Nephron progenitor cell (in vitro differentiated cells): ENCODE measurements at regions not wholly inside any gene's neighbourhood (a gene's known extent, or its start where the extent isn't known, plus 50 kb on each side); places are given as distances from the start of the nearest gene placed in this dataset.

ENCODE experiments used
- DNase-seq: peaks from one replicate; pipeline ENCODE4 v3.0.0; 2021
- H3K27ac Mint-ChIP-seq: 2 replicates; pipeline ENCODE4 v1.8.0; 2021; ENCODE audit warnings: mild to moderate bottlenecking, moderate library complexity, mixed read lengths
- H3K27me3 Mint-ChIP-seq: 2 replicates; pipeline ENCODE4 v1.8.0; 2021; ENCODE audit warnings: mild to moderate bottlenecking, low read depth, mixed read lengths; ENCODE audit not compliant: poor library complexity
- H3K36me3 Mint-ChIP-seq: 2 replicates; pipeline ENCODE4 v1.8.0; 2021; ENCODE audit warnings: low read depth, mixed read lengths
- H3K4me1 Mint-ChIP-seq: 2 replicates; pipeline ENCODE4 v1.8.0; 2021; ENCODE audit warnings: mixed read lengths
- H3K4me3 Mint-ChIP-seq: 2 replicates; pipeline ENCODE4 v1.8.0; 2021; ENCODE audit warnings: mild to moderate bottlenecking, moderate library complexity, mixed read lengths
- H3K9me3 Mint-ChIP-seq: 2 replicates; pipeline ENCODE4 v1.8.0; 2021; ENCODE audit warnings: mild to moderate bottlenecking, moderate library complexity, mixed read lengths
- CTCF ChIP-seq: fragments of 200-600 bp; sonication (generic); IDR thresholded peaks from 2 replicates; pipeline ENCODE4 v1.5.0; 2021; ENCODE audit warnings: antibody characterized with exemption

GRCh38 chr13:74662905-74663304 lies 528.7 kb upstream of the KLF12 start:
- H3K27me3 Mint-ChIP-seq = no peaks in the 10 kb centered on the region
- no peak overlapping the region for H3K27ac Mint-ChIP-seq
- DNase-seq = no peak
- H3K4me3 Mint-ChIP-seq = no peak overlapping the region
- H3K36me3 Mint-ChIP-seq = no peaks in the 10 kb centered on the region
- H3K9me3 Mint-ChIP-seq = peaks cover 5% of the 10 kb centered on the region
- no peak for TF ChIP-seq CTCF
- no peaks in the 10 kb centered on the region for H3K4me1 Mint-ChIP-seq

GRCh38 chr13:74661851-74662250 lies 527.6 kb upstream of the KLF12 start:
- no peaks in the 10 kb centered on the region for H3K27me3 Mint-ChIP-seq
- H3K9me3 Mint-ChIP-seq = peaks cover 9% of the 10 kb centered on the region
- no peaks in the 10 kb centered on the region for H3K4me1 Mint-ChIP-seq
- no peaks in the 10 kb centered on the region for H3K36me3 Mint-ChIP-seq
- H3K4me3 Mint-ChIP-seq = no peak overlapping the region
- no peak overlapping the region for H3K27ac Mint-ChIP-seq
- DNase-seq = no peak
- no peak for TF ChIP-seq CTCF

- no peaks in the 10 kb centered on the region for H3K4me1 Mint-ChIP-seq
- TF ChIP-seq CTCF = no peak
- H3K27me3 Mint-ChIP-seq = no peaks in the 10 kb centered on the region
- H3K4me3 Mint-ChIP-seq = no peak overlapping the region
- H3K9me3 Mint-ChIP-seq = peaks cover 9% of the 10 kb centered on the region
- no peaks in the 10 kb centered on the region for H3K36me3 Mint-ChIP-seq
- H3K27ac Mint-ChIP-seq = no peak overlapping the region
- no peak for DNase-seq
Observed at GRCh38 chr13:74657765-74658164, 523.6 kb upstream of the KLF12 start.

GRCh38 chr13:74651121-74651520 lies 516.9 kb upstream of the KLF12 start:
- Mint-ChIP-seq H3K4me1 (no peaks in the 10 kb centered on the region), H3K27me3 (no peaks in the 10 kb centered on the region), H3K9me3 (no peaks in the 10 kb centered on the region), H3K36me3 (no peaks in the 10 kb centered on the region), H3K4me3 (no peak overlapping the region), H3K27ac (no peak overlapping the region)
- no peak for DNase-seq
- TF ChIP-seq CTCF = no peak

GRCh38 chr13:74647991-74648390 lies 513.8 kb upstream of the KLF12 start:
- no peaks in the 10 kb centered on the region for H3K27me3 Mint-ChIP-seq
- no peak for DNase-seq
- no peaks in the 10 kb centered on the region for H3K4me1 Mint-ChIP-seq
- H3K9me3 Mint-ChIP-seq = no peaks in the 10 kb centered on the region
- H3K36me3 Mint-ChIP-seq = no peaks in the 10 kb centered on the region
- no peak overlapping the region for H3K4me3 Mint-ChIP-seq
- no peak overlapping the region for H3K27ac Mint-ChIP-seq
- no peak for TF ChIP-seq CTCF

GRCh38 chr13:74647211-74647610 lies 513.0 kb upstream of the KLF12 start:
- Mint-ChIP-seq H3K4me3 (no peak overlapping the region), H3K27me3 (no peaks in the 10 kb centered on the region), H3K36me3 (no peaks in the 10 kb centered on the region), H3K9me3 (no peaks in the 10 kb centered on the region), H3K4me1 (no peaks in the 10 kb centered on the region), H3K27ac (no peak overlapping the region)
- DNase-seq = no peak
- TF ChIP-seq CTCF = no peak
